Lower leg skin (tissue), 3 donors: ENCODE measurements at regions not wholly inside any gene's neighbourhood (a gene's known extent, or its start where the extent isn't known, plus 50 kb on each side); places are given as distances from the start of the nearest gene placed in this dataset.

Experiments
- POLR2A ChIP-seq, 2 donors: fragments of 450-650 bp; IDR thresholded peaks; one replicate each; pipeline ENCODE4 v1.6.1; 2016 to 2017; ENCODE audit warnings: antibody characterized with exemption in 2 of 2, mild to moderate bottlenecking in 1 of 2, moderate library complexity in 1 of 2
- TF ChIP-seq, protein P1 (sequence below), 3 donors: fragments of 450-650 bp; IDR thresholded peaks; one replicate each; pipeline ENCODE4 v1.5.1; 2016; ENCODE audit warnings: antibody characterized with exemption in 3 of 3, mild to moderate bottlenecking in 3 of 3, moderate library complexity in 2 of 3

DNA sequence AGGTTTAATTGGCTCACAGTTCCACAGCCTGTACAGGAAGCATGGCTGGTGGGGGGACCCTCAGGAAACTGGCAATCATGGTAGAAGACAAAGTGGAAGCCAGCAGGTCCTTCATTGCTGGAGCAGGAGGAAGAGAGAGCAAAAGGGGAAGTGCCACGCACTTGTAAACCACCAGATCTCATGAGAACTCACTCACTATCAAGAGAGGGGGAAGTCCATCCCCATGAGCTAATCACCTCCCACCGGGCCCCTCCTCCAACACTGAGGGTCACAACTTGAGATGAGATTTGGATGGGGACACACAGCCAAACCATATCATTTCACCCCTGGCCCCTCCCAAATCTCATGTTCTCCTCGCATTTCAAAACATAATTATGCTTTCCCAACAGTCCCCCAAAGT, 171.9 kb upstream of the CACNA2D1 start:
- TF ChIP-seq POLR2A (IDR thresholded peaks at IDR 0.05), result no peak
- TF ChIP-seq, protein P1, sequence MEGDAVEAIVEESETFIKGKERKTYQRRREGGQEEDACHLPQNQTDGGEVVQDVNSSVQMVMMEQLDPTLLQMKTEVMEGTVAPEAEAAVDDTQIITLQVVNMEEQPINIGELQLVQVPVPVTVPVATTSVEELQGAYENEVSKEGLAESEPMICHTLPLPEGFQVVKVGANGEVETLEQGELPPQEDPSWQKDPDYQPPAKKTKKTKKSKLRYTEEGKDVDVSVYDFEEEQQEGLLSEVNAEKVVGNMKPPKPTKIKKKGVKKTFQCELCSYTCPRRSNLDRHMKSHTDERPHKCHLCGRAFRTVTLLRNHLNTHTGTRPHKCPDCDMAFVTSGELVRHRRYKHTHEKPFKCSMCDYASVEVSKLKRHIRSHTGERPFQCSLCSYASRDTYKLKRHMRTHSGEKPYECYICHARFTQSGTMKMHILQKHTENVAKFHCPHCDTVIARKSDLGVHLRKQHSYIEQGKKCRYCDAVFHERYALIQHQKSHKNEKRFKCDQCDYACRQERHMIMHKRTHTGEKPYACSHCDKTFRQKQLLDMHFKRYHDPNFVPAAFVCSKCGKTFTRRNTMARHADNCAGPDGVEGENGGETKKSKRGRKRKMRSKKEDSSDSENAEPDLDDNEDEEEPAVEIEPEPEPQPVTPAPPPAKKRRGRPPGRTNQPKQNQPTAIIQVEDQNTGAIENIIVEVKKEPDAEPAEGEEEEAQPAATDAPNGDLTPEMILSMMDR (IDR thresholded peaks at IDR 0.05), result no peak
